ENCODE measurements at regions not wholly inside any gene's neighbourhood (a gene's known extent, or its start where the extent isn't known, plus 50 kb on each side); places are given as distances from the start of the nearest gene placed in this dataset.
A peak's percentile ranks its signal among the peaks of the same experiment; 100 is the strongest.

- ChIA-PET POLR2A (no interaction called here), CTCF (no interaction called here), SMC1A (ENCODE audit: uncharacterized antibody, unreplicated experiment) (no interaction called here), RAD21 (ENCODE audit: unreplicated experiment) (no interaction called here)
- Histone ChIP-seq H3K4me2 (ENCODE audit: control insufficient read depth, insufficient read depth) (no peak overlapping the region), H3K9ac (ENCODE audit: control insufficient read depth, insufficient read depth, low read length) (no peak overlapping the region), H3K79me2 (ENCODE audit: control insufficient read depth, insufficient read depth, low read length) (no peaks in the 10 kb centered on the region), H3K4me3 (no peak overlapping the region), H3K27me3 (replicated peaks in 1 of 2; ENCODE audit: control insufficient read depth in 2 of 2, insufficient read depth in 2 of 2, low read length in 1 of 2) (no peaks in the 10 kb centered on the region), H3K9me3 (replicated peaks; ENCODE audit: control insufficient read depth, insufficient read depth, low read length) (no peaks in the 10 kb centered on the region), H4K20me1 (ENCODE audit: control insufficient read depth, insufficient read depth) (no peaks in the 10 kb centered on the region), H3K4me1 (ENCODE audit: control insufficient read depth, insufficient read depth, low read length) (no peaks in the 10 kb centered on the region), H2AFZ (ENCODE audit: control insufficient read depth, low read depth, low read length) (no peak overlapping the region), H3K36me3 (ENCODE audit: control insufficient read depth in 2 of 2, insufficient read depth in 2 of 2, low read length in 1 of 2) (no peaks in the 10 kb centered on the region), H3K27ac (ENCODE audit: control insufficient read depth, insufficient read depth) (no peak overlapping the region)
- 58% methylated on average over 12 of the region's 13 CpGs for WGBS (ENCODE audit: insufficient coverage, insufficient replicate concordance, low lambda C conversion rate, missing lambda C conversion rate)
- no peak for ATAC-seq
- no TSS peak for BruUV-seq (replicated peaks)
- in situ Hi-C loops (cut with MboI): no loop called here
- TF ChIP-seq EP300 (IDR thresholded peaks at IDR 0.05; ENCODE audit: borderline replicate concordance in 1 of 2, control insufficient read depth in 1 of 2, low read depth in 2 of 2, low read length in 2 of 2) (no peak), MLLT1 (IDR thresholded peaks at IDR 0.05) (no peak)
- intact Hi-C loops (cut with micrococcal nuclease; ENCODE audit: unreplicated experiment): no loop called here
- DNase-seq (ENCODE audit: low read depth, low spot score): no peak
- no peak for FAIRE-seq
Observed at GRCh38 chr16:26395700-26396099, 671.0 kb upstream of the C16orf82 start.

- Histone ChIP-seq H3K27me3 (replicated peaks in 1 of 2; ENCODE audit: control insufficient read depth in 2 of 2, insufficient read depth in 2 of 2, low read length in 1 of 2) (no peaks in the 10 kb centered on the region), H3K79me2 (ENCODE audit: control insufficient read depth, insufficient read depth, low read length) (no peaks in the 10 kb centered on the region), H3K4me1 (ENCODE audit: control insufficient read depth, insufficient read depth, low read length) (no peaks in the 10 kb centered on the region), H3K9ac (ENCODE audit: control insufficient read depth, insufficient read depth, low read length) (no peak overlapping the region), H3K36me3 (ENCODE audit: control insufficient read depth in 2 of 2, insufficient read depth in 2 of 2, low read length in 1 of 2) (no peaks in the 10 kb centered on the region), H4K20me1 (ENCODE audit: control insufficient read depth, insufficient read depth) (no peaks in the 10 kb centered on the region), H3K9me3 (replicated peaks; ENCODE audit: control insufficient read depth, insufficient read depth, low read length) (no peaks in the 10 kb centered on the region), H2AFZ (ENCODE audit: control insufficient read depth, low read depth, low read length) (no peak overlapping the region), H3K27ac (ENCODE audit: control insufficient read depth, insufficient read depth) (no peak overlapping the region), H3K4me2 (ENCODE audit: control insufficient read depth, insufficient read depth) (no peak overlapping the region), H3K4me3 (no peak overlapping the region)
- in situ Hi-C loops (cut with MboI): no loop called here
- no TSS peak for BruUV-seq (replicated peaks)
- ATAC-seq: no peak
- CTCF ChIA-PET: interaction anchor here (0.6 kb wide), 1 partner anchor 13 kb away, joined by 3 read pairs; no protein-coding TSS in a partner anchor
- 0% methylated on average over 3 of the region's 3 CpGs for WGBS (ENCODE audit: insufficient coverage, insufficient replicate concordance, low lambda C conversion rate, missing lambda C conversion rate)
- RAD21 ChIA-PET (ENCODE audit: unreplicated experiment): no interaction called here
- intact Hi-C loops (cut with micrococcal nuclease; ENCODE audit: unreplicated experiment): no loop called here
- SMC1A ChIA-PET (ENCODE audit: uncharacterized antibody, unreplicated experiment): no interaction called here
- TF ChIP-seq CEBPB (IDR thresholded peaks at IDR 0.05; ENCODE audit: borderline replicate concordance in 1 of 2, low read depth in 2 of 2, low read length in 2 of 2) (no peak), RAD21 (IDR thresholded peaks at IDR 0.05; ENCODE audit: insufficient read depth, low read depth, low read length) (no peak), REST (IDR thresholded peaks at IDR 0.05; ENCODE audit: low read depth, low read length) (peak; percentile 69; the same call in 1 of the 2 replicates), RAD51 (IDR thresholded peaks at IDR 0.05) (no peak), CBFB (IDR thresholded peaks at IDR 0.05; ENCODE audit: low read depth) (no peak), EED (IDR thresholded peaks at IDR 0.05; ENCODE audit: low read depth) (no peak), RELB (IDR thresholded peaks at IDR 0.05; ENCODE audit: low read depth) (no peak)
- FAIRE-seq: no peak
- POLR2A ChIA-PET: no interaction called here
- no peak for DNase-seq (ENCODE audit: low read depth, low spot score)
Observed at GRCh38 chr16:26396511-26397235, 670.1 kb upstream of the C16orf82 start.

Measured in GM12878 (cell line).